Retinal pigment epithelial cell (primary cell): ENCODE measurements at regions not wholly inside any gene's neighbourhood (a gene's known extent, or its start where the extent isn't known, plus 50 kb on each side); places are given as distances from the start of the nearest gene placed in this dataset.

Source experiments
- DNase-seq: peaks from one replicate; pipeline ENCODE4 v3.0.0-alpha.2; 2010; ENCODE audit warnings: low read depth
- H3K4me3 ChIP-seq: 2 replicates; pipeline ENCODE4 v1.5.1; 2011; ENCODE audit warnings: mild to moderate bottlenecking, low read length, control low read depth, moderate library complexity
- TF ChIP-seq, protein P1 (sequence below): conservative IDR thresholded peaks from 2 replicates; pipeline ENCODE4 v1.5.1; 2011; ENCODE audit warnings: low read depth, low read length, control low read depth, inconsistent platforms

DNA sequence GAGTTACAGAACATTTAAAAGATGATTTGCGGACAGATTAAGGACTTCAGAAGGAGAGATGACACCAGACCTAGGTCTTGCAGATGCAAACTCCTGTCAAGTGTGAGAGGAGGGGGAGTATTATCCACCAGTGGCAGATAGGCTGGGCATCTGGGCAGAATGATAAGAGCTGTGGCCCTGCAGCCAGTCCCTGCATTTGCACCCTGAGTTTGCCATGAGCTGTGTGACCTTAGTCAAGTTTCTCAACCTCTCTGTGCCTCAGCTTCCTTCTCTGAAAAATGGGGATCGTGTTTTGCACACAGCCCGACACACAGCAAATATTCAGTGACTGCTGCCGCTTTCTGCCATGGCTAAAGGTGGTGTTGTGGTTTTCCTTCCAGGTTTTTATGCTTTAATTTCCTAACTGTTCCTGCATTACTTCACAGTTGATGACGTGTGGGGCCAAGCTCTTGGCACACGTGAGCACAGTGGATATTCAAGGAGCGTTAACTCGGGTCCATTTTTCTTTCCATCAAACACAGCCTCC lies 516.2 kb downstream of the CDH26 start:
- DNase-seq: no peak
- TF ChIP-seq, protein P1, sequence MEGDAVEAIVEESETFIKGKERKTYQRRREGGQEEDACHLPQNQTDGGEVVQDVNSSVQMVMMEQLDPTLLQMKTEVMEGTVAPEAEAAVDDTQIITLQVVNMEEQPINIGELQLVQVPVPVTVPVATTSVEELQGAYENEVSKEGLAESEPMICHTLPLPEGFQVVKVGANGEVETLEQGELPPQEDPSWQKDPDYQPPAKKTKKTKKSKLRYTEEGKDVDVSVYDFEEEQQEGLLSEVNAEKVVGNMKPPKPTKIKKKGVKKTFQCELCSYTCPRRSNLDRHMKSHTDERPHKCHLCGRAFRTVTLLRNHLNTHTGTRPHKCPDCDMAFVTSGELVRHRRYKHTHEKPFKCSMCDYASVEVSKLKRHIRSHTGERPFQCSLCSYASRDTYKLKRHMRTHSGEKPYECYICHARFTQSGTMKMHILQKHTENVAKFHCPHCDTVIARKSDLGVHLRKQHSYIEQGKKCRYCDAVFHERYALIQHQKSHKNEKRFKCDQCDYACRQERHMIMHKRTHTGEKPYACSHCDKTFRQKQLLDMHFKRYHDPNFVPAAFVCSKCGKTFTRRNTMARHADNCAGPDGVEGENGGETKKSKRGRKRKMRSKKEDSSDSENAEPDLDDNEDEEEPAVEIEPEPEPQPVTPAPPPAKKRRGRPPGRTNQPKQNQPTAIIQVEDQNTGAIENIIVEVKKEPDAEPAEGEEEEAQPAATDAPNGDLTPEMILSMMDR: no peak
- H3K4me3 ChIP-seq: no peak overlapping the region

DNA sequence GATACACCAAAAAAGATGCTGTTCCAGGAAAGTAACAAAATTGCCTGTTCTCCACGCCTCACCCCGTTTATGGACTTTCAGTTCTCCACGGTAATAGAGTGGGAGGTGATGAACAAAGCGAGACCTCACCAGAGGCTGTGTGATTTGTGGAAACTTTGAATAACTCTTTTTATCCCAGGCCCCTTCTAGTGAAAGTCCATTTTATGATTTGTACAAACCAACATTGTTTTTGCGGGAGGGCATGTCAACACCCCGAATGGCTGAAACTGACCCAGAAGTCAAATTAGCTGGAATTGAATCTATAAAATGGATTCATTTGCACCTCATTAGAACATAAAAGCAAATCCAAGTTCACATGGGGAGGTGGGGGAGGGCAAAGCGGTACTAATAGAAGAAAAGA lies 517.8 kb downstream of the CDH26 start:
- DNase-seq: no peak
- no peak overlapping the region for H3K4me3 ChIP-seq

DNA sequence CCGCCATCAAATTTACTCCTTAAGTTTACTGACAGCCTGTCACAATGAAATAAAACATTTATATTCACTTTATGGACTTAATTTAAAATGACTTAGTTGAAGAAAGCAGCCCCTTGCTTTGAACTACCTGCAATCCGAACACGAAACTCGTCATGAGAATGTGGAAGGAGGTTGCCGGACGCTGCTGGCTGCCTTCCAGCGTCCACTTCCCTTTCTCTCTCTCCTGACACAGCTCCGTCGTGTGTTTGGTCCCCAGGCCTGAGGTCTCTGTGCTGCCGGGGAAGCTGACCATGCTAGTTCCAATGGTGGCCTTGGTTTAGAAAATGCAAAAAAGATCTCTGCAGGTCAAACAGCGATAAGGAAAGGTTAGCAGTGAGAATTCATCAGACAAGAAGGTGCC lies 519.7 kb downstream of the CDH26 start:
- no peak for DNase-seq
- TF ChIP-seq, protein P1: no peak

More for the DNA sequence above, 517.8 kb downstream of the CDH26 start:
- TF ChIP-seq, protein P1: no peak

DNA sequence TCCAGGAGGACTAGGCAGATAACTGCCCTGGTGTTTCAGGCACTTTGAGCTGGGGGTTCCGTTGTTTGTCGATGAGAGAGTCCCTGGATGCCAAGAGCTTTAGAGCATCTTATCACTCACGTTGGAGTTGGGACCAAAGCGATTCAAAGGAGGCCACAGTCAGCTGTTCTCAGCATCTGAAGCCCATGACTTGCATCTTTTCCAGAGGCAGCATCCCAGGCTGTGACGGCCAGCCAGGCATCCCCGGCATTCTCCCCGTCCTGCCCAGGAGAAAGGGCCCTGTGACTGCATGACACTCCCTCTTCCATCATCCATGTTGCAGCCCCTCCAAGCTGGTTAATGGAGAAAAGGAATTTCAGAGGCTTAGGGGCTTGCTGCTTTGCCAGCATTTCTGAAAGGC lies 520.3 kb downstream of the CDH26 start:
- TF ChIP-seq, protein P1: no peak
- no peak overlapping the region for H3K4me3 ChIP-seq
- no peak for DNase-seq

More for the DNA sequence above, 519.7 kb downstream of the CDH26 start:
- no peak overlapping the region for H3K4me3 ChIP-seq

DNA sequence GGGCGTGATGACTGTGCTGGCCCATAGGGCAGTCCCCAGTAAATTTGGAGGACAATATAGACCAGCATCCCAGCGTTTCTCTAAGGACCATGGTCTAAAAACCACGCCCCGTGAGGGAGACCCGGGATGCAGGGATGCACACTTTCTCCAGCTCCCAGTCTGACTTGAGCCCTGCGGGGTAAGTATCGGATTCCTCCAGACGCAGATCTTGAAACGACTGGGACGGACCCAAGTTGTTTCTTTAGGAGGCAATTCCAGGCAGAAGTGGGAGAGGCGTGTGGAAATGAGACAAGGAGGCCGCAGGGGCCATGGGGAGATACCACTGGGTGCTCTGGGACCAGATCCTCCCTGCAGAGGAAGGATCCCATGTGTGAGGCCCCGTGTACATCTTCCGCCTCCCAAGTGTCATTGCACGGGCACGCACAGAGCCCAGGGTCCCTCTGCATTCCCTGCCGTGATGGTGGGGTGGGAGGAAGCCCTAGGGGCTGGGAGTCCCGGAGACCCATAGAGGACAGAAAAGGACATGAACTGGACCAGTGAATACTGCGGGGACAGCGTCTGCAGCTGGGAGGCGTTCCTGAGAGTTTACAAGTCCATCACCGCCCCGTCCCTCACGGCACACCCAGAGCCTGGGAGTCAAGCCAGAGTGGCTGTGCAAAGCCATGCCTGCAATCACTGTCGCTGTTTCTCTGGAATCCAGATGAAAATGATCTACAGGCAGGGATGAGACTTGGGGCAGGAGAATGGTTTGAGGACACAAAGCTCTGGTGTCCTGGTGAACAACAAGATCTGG lies 522.9 kb downstream of the CDH26 start:
- TF ChIP-seq, protein P1: no peak
- DNase-seq: no peak

DNA sequence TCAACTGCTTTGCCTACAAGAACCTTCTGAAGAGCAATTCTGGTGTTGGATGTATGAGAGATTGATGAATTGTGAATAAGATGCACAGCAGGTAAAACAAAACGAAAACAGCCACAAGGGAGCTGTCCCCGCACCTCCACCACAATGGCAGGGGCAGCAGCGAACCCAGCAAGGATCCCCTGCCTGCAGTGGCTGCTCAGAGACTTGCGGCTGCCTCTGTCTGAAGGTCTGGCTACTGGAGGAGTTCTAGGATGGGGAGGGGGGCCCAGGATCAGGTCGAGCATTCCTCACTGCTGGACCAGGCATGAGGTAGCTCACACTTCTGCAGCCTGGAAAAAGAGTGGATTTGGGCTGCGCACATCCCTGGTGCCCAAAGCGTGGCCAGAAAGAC lies 523.5 kb downstream of the CDH26 start:
- no peak overlapping the region for H3K4me3 ChIP-seq
- TF ChIP-seq, protein P1: no peak
- DNase-seq: no peak

More for the DNA sequence above, 522.9 kb downstream of the CDH26 start:
- no peak overlapping the region for H3K4me3 ChIP-seq
